Endothelial cell of umbilical vein (primary cell): ENCODE measurements at regions not wholly inside any gene's neighbourhood (a gene's known extent, or its start where the extent isn't known, plus 50 kb on each side); places are given as distances from the start of the nearest gene placed in this dataset.
A peak's percentile ranks its signal among the peaks of the same experiment; 100 is the strongest.

Experiments used
- BruUV-seq: library from RNA; stranded (reverse); fragments of 400-500 nt; replicated peaks from 2 replicates; lab custom pipeline; 2021; lab: Mats Ljungman, UMichigan
- CTCF ChIA-PET: fragments of 300-600, 350-600 bp; sonication (Branson Sonifier 250); formaldehyde crosslinking; loops from one replicate; lab custom pipeline; 2021; ENCODE audit warnings: antibody characterized with exemption, inconsistent platforms; lab: Charles Lee
- POLR2A ChIA-PET: fragments of 300-600, 350-600 bp; sonication (Branson Sonifier 250); formaldehyde crosslinking; loops from one replicate; lab custom pipeline; 2021; ENCODE audit warnings: antibody characterized with exemption, inconsistent platforms; lab: Charles Lee
- DNase-seq: peaks from one replicate; pipeline ENCODE4 v3.0.0-alpha.2; 2011; ENCODE audit warnings: low read depth, low spot score
- FAIRE-seq: peaks from 2 replicates; lab custom pipeline; 2011; peaks lifted over from hg19 to GRCh38; lab: Jason Lieb, UNC
- H2AFZ ChIP-seq: 2 replicates; pipeline ENCODE4 v1.6.0; 2012; ENCODE audit warnings: low read depth, low read length, control low read depth, inconsistent platforms
- H3K27ac ChIP-seq: 2 replicates; pipeline ENCODE4 v1.5.1; 2011; ENCODE audit warnings: low read depth, mild to moderate bottlenecking, control low read depth, low read length, moderate library complexity; ENCODE audit not compliant: insufficient read depth
- H3K27me3 ChIP-seq, 2 experiments: 2 replicates each; pipeline versions ENCODE4 v1.6.0 to v1.6.1; 2011; ENCODE audit warnings: low read length in 2 of 2, mixed read lengths in 1 of 2; ENCODE audit not compliant: control insufficient read depth in 2 of 2, insufficient read depth in 2 of 2
- H3K36me3 ChIP-seq, 2 experiments: 2 replicates in 1 of 2; 3 replicates in 1 of 2; pipeline ENCODE4 v1.5.1; 2011; ENCODE audit warnings: low read length in 2 of 2, mild to moderate bottlenecking in 1 of 2, moderate library complexity in 1 of 2; ENCODE audit not compliant: control insufficient read depth in 2 of 2, insufficient read depth in 2 of 2; ENCODE audit errors: extremely low read depth in 1 of 2
- H3K4me1 ChIP-seq: 3 replicates; pipeline ENCODE4 v1.5.1; 2011; ENCODE audit warnings: mild to moderate bottlenecking, low read length; ENCODE audit not compliant: control insufficient read depth, insufficient read depth; ENCODE audit errors: extremely low read depth
- H3K4me2 ChIP-seq: 2 replicates; pipeline ENCODE4 v1.6.1; 2011; ENCODE audit warnings: low read length, control low read depth, mixed read lengths; ENCODE audit not compliant: insufficient read depth
- H3K4me3 ChIP-seq, 3 experiments: fragments of 200-600 bp in 1 of 3; sonication (generic), shearing (Covaris generic) in 1 of 3; replicated peaks in 1 of 3; 2 replicates each; pipeline ENCODE4 v1.5.1; 2011 to 2016; ENCODE audit warnings: control low read depth in 3 of 3, low read length in 3 of 3, mild to moderate bottlenecking in 2 of 3, inconsistent platforms in 1 of 3, low read depth in 1 of 3, moderate library complexity in 1 of 3; ENCODE audit not compliant: insufficient read depth in 1 of 3
- H3K79me2 ChIP-seq: 2 replicates; pipeline ENCODE4 v1.6.0; 2012; ENCODE audit warnings: low read length, inconsistent platforms; ENCODE audit not compliant: control insufficient read depth, insufficient read depth
- H3K9ac ChIP-seq: replicated peaks from 2 replicates; pipeline ENCODE3; 2011; ENCODE audit warnings: low read length, control low read depth; ENCODE audit not compliant: insufficient read depth; ENCODE audit errors: extremely low read depth
- H3K9me1 ChIP-seq: replicated peaks from 3 replicates; pipeline ENCODE4 v1.6.0; 2011; ENCODE audit warnings: mild to moderate bottlenecking, low read length; ENCODE audit not compliant: control insufficient read depth, insufficient read depth; ENCODE audit errors: extremely low read depth
- H3K9me3 ChIP-seq: replicated peaks from 2 replicates; pipeline ENCODE4 v1.5.1; 2012; ENCODE audit warnings: low read length, inconsistent platforms; ENCODE audit not compliant: control insufficient read depth, insufficient read depth
- H4K20me1 ChIP-seq: replicated peaks from 2 replicates; pipeline ENCODE3; 2011; ENCODE audit warnings: mild to moderate bottlenecking, low read length; ENCODE audit not compliant: control insufficient read depth, insufficient read depth; ENCODE audit errors: extremely low read depth
- EZH2 ChIP-seq: IDR thresholded peaks from 2 replicates; pipeline ENCODE4 v1.6.1; 2012; ENCODE audit warnings: borderline replicate concordance, low read depth, mild to moderate bottlenecking, moderate library complexity, low read length, inconsistent platforms; ENCODE audit not compliant: severe bottlenecking
- FOS ChIP-seq: IDR thresholded peaks from 2 replicates; pipeline ENCODE4 v1.6.1; 2011; ENCODE audit warnings: mild to moderate bottlenecking, low read length, moderate library complexity, borderline replicate concordance; ENCODE audit not compliant: insufficient read depth
- GATA2 ChIP-seq: IDR thresholded peaks from 2 replicates; pipeline ENCODE4 v1.7.0; 2011; ENCODE audit warnings: low read depth, mild to moderate bottlenecking, moderate library complexity, mixed read lengths, low read length; ENCODE audit not compliant: insufficient read length, insufficient read depth
- JUN ChIP-seq: IDR thresholded peaks from 2 replicates; pipeline ENCODE4 v1.6.1; 2011; ENCODE audit warnings: borderline replicate concordance, low read depth; ENCODE audit not compliant: insufficient read length, insufficient read depth
- MAX ChIP-seq: IDR thresholded peaks from 2 replicates; pipeline ENCODE4 v1.6.1; 2011; ENCODE audit not compliant: insufficient read depth, insufficient read length
- MYC ChIP-seq: IDR thresholded peaks from one replicate; pipeline ENCODE4 v1.6.1; 2011; ENCODE audit warnings: mild to moderate bottlenecking, low read depth, low read length
- POLR2AphosphoS5 ChIP-seq: IDR thresholded peaks from 2 replicates; pipeline ENCODE4 v1.6.1; 2012; ENCODE audit warnings: low read depth, mild to moderate bottlenecking, control low read depth, low read length, moderate library complexity; ENCODE audit not compliant: insufficient read depth
- dilution Hi-C: fragments of 300-500 bp; cut with MboI; formaldehyde crosslinking; loops from one replicate; pipeline ENCODE4 v1.15.0; 2019; ENCODE audit warnings: low sequenced_read_pairs; ENCODE audit not compliant: extremely low pct_ligation_motif_present
- intact Hi-C: fragments of 100-400 bp; cut with micrococcal nuclease; formaldehyde crosslinking; loops from one replicate; pipeline ENCODE4 v1.10.0; 2022
- TF ChIP-seq, protein P1 (sequence below), 2 donors: IDR thresholded peaks; 1 replicate in 1 of 2; 2 replicates in 1 of 2; pipeline ENCODE4 v1.5.1; 2011; ENCODE audit warnings: low read length in 2 of 2, mild to moderate bottlenecking in 2 of 2, moderate library complexity in 2 of 2, control low read depth in 1 of 2, inconsistent platforms in 1 of 2, low read depth in 1 of 2; ENCODE audit not compliant: insufficient read depth in 1 of 2; ENCODE audit errors: extremely low read depth in 1 of 2

DNA sequence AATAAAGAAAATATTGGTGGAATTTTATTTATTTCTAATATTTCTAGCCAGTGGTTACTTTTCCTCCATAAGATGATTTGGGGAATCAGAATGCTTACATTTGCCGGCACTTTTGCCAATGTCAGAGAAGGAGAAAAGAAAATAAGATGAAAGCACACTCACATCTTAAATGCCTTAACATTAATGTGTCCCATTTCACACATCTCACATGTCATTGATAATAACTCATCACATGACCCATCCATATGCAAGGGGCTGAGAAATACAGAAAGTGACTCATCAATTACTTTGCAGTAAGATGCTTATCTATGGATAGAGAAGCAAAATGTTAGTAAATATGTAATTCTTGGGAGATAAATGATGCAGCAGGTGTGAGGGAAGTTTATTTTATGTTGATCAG lies 1531.0 kb downstream of the PCDH7 start:
- no peak overlapping the region for H2AFZ ChIP-seq
- H3K9me1 ChIP-seq, result no peaks in the 10 kb centered on the region
- H3K79me2 ChIP-seq, result no peaks in the 10 kb centered on the region
- ChIA-PET POLR2A (no interaction called here), CTCF (no interaction called here)
- dilution Hi-C loops (no loop called here), intact Hi-C loops (no loop called here)
- DNase-seq, result no peak
- BruUV-seq, result no TSS peak
- FAIRE-seq, result no peak
- H4K20me1 ChIP-seq, result no peaks in the 10 kb centered on the region
- H3K36me3 ChIP-seq, result no peaks in the 10 kb centered on the region
- TF ChIP-seq MAX (no peak), GATA2 (peak; percentile 36)
- no peak overlapping the region for H3K27ac ChIP-seq
- H3K4me3 ChIP-seq, result no peak overlapping the region
- no peak overlapping the region for H3K4me2 ChIP-seq
- no peaks in the 10 kb centered on the region for H3K9me3 ChIP-seq
- H3K4me1 ChIP-seq, result no peaks in the 10 kb centered on the region
- H3K27me3 ChIP-seq, result no peaks in the 10 kb centered on the region
- H3K9ac ChIP-seq, result no peak overlapping the region

DNA sequence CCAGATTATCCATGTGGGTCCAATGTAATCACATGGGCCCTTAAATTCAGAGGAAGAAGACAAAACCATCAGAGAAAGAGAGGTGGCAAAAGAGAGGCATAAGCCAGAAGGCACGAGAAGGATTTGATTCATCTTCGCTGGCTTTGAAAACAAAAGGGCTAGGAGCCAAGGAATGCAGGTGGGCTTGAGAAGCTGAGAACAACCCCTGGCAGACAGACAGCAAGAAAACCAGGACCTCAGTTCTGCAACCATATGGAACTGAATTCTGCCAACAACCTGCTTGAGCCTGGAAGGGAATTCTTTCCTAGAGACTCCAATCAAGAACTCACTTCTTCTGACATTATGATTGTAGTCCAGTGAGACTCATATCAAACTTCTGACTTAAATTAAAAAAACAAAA lies 1531.8 kb downstream of the PCDH7 start:
- Histone ChIP-seq H3K79me2 (no peaks in the 10 kb centered on the region), H4K20me1 (no peaks in the 10 kb centered on the region), H3K9me3 (no peaks in the 10 kb centered on the region), H3K4me2 (no peak overlapping the region), H3K27me3 (no peaks in the 10 kb centered on the region), H2AFZ (no peak overlapping the region), H3K9me1 (no peaks in the 10 kb centered on the region), H3K4me1 (no peaks in the 10 kb centered on the region), H3K4me3 (no peak overlapping the region), H3K9ac (no peak overlapping the region), H3K36me3 (no peaks in the 10 kb centered on the region), H3K27ac (no peak overlapping the region)
- BruUV-seq, result no TSS peak
- FAIRE-seq, result no peak
- ChIA-PET CTCF (no interaction called here), POLR2A (no interaction called here)
- dilution Hi-C loops, result no loop called here
- intact Hi-C loops, result no loop called here
- TF ChIP-seq, protein P1, sequence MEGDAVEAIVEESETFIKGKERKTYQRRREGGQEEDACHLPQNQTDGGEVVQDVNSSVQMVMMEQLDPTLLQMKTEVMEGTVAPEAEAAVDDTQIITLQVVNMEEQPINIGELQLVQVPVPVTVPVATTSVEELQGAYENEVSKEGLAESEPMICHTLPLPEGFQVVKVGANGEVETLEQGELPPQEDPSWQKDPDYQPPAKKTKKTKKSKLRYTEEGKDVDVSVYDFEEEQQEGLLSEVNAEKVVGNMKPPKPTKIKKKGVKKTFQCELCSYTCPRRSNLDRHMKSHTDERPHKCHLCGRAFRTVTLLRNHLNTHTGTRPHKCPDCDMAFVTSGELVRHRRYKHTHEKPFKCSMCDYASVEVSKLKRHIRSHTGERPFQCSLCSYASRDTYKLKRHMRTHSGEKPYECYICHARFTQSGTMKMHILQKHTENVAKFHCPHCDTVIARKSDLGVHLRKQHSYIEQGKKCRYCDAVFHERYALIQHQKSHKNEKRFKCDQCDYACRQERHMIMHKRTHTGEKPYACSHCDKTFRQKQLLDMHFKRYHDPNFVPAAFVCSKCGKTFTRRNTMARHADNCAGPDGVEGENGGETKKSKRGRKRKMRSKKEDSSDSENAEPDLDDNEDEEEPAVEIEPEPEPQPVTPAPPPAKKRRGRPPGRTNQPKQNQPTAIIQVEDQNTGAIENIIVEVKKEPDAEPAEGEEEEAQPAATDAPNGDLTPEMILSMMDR (IDR thresholded peaks at IDR 0.05; ENCODE audit: extremely low read depth in 1 of 2, insufficient read depth in 1 of 2, low read depth in 1 of 2, low read length in 2 of 2), result no peak
- TF ChIP-seq EZH2 (no peak), POLR2AphosphoS5 (no peak), FOS (no peak), MYC (no peak), JUN (no peak), MAX (no peak)
- no peak for DNase-seq
